K562 (cell line): ENCODE measurements at regions not wholly inside any gene's neighbourhood (a gene's known extent, or its start where the extent isn't known, plus 50 kb on each side); places are given as distances from the start of the nearest gene placed in this dataset.

Source experiments
- ATAC-seq: fragments of 200-7000 bp; cut with Tn5 transposase; 3 replicates; pipeline ENCODE4 v1.9.1; 2020; ENCODE audit warnings: moderate library complexity
- BruUV-seq: library from RNA; stranded (reverse); fragments of 400-500 nt; replicated peaks from 2 replicates; lab custom pipeline; 2021; lab: Mats Ljungman, UMichigan
- CTCF ChIA-PET: fragments of 300-600 bp; formaldehyde crosslinking; extraction: SDS; loops from one replicate; lab custom pipeline; 2021; ENCODE audit warnings: low intra/inter-chr PET ratio; lab: Yijun Ruan, JAX
- POLR2A ChIA-PET: fragments of 300-600, 350-650 bp; sonication (Branson Sonifier 250); formaldehyde crosslinking; extraction: SDS; loops from one replicate; lab custom pipeline; 2021; ENCODE audit warnings: antibody characterized with exemption, inconsistent platforms; lab: Yijun Ruan, JAX
- DNase-seq, 4 experiments: peaks; one replicate each; pipeline versions ENCODE4 v3.0.0 to v3.0.0-alpha.2; 2011 to 2018; ENCODE audit warnings: low spot score in 3 of 4, mixed read lengths in 3 of 4; ENCODE audit errors: extremely low read depth in 1 of 4
- FAIRE-seq: peaks from 2 replicates; lab custom pipeline; 2011; peaks lifted over from hg19 to GRCh38; lab: Jason Lieb, UNC
- H2AFZ ChIP-seq: 2 replicates; pipeline ENCODE4 v1.6.0; 2011; ENCODE audit warnings: low read depth, low read length, control low read depth, inconsistent platforms
- H3K27ac ChIP-seq: fragments of 200-600 bp; 3 replicates; pipeline ENCODE4 v1.8.0; 2011; ENCODE audit warnings: low read depth, mild to moderate bottlenecking, control low read depth, inconsistent platforms, low read length, moderate library complexity, mixed read lengths; ENCODE audit errors: extremely low read depth
- H3K27me3 ChIP-seq, 2 experiments: fragments of 300-600 bp in 1 of 2; 2 replicates in 1 of 2; 3 replicates in 1 of 2; pipeline versions ENCODE4 v1.6.0 to v1.8.0; 2011; ENCODE audit warnings: inconsistent platforms in 2 of 2, low read length in 2 of 2, mild to moderate bottlenecking in 1 of 2, mixed read lengths in 1 of 2, moderate library complexity in 1 of 2; ENCODE audit not compliant: control insufficient read depth in 2 of 2, insufficient read depth in 2 of 2
- H3K36me3 ChIP-seq: fragments of 300-600 bp; 3 replicates; pipeline ENCODE4 v1.8.0; 2011; ENCODE audit warnings: mild to moderate bottlenecking, low read length, inconsistent platforms; ENCODE audit not compliant: control insufficient read depth, insufficient read depth
- H3K4me1 ChIP-seq, 2 experiments: fragments of 200-600 bp in 1 of 2; replicated peaks in 1 of 2; 2 replicates in 1 of 2; 3 replicates in 1 of 2; pipeline versions ENCODE4 v1.5.1 to v1.8.0; 2011; ENCODE audit warnings: inconsistent platforms in 2 of 2, low read length in 2 of 2, mild to moderate bottlenecking in 1 of 2, mixed read lengths in 1 of 2, moderate library complexity in 1 of 2; ENCODE audit not compliant: control insufficient read depth in 2 of 2, insufficient read depth in 2 of 2
- H3K4me2 ChIP-seq: 2 replicates; pipeline ENCODE4 v1.6.1; 2011; ENCODE audit warnings: low read length, control low read depth, inconsistent platforms, mixed read lengths; ENCODE audit not compliant: insufficient read depth
- H3K4me3 ChIP-seq: fragments of 200-600 bp; sonication (generic), shearing (Covaris generic); 2 replicates; pipeline ENCODE4 v1.5.1; 2016; ENCODE audit warnings: control low read depth, inconsistent platforms
- H3K79me2 ChIP-seq: fragments of 200-600 bp; 3 replicates; pipeline ENCODE4 v1.8.0; 2011; ENCODE audit warnings: low read length, inconsistent platforms; ENCODE audit not compliant: control insufficient read depth, insufficient read depth
- H3K9ac ChIP-seq, 2 experiments: 2 replicates each; pipeline versions ENCODE4 v1.6.0 to v1.6.1; 2011; ENCODE audit warnings: low read depth in 2 of 2, low read length in 2 of 2, control low read depth in 1 of 2, inconsistent platforms in 1 of 2, mild to moderate bottlenecking in 1 of 2, mixed read lengths in 1 of 2; ENCODE audit not compliant: insufficient read depth in 1 of 2
- H3K9me1 ChIP-seq: one replicate; pipeline ENCODE4 v1.6.0; 2011; ENCODE audit warnings: inconsistent platforms, mild to moderate bottlenecking, low read length, moderate library complexity; ENCODE audit not compliant: control insufficient read depth, insufficient read depth
- H3K9me3 ChIP-seq: replicated peaks from 2 replicates; pipeline ENCODE4 v1.5.1; 2011; ENCODE audit warnings: low read depth, low read length, inconsistent platforms; ENCODE audit not compliant: control insufficient read depth, insufficient read depth
- H4K20me1 ChIP-seq: replicated peaks from 2 replicates; pipeline ENCODE4 v1.6.1; 2011; ENCODE audit warnings: low read length, inconsistent platforms, mixed read lengths; ENCODE audit not compliant: control insufficient read depth, insufficient read depth
- ARID3B ChIP-seq: fragments of 250-450 bp; sonication (Bioruptor Pico); IDR thresholded peaks from 2 replicates; pipeline ENCODE4 v1.4.0; 2020; ENCODE audit warnings: borderline replicate concordance
- CREBBP ChIP-seq: IDR thresholded peaks from one replicate; pipeline ENCODE4 v1.6.1; 2012; ENCODE audit warnings: low read depth, mild to moderate bottlenecking, control low read depth, inconsistent platforms, low read length
- HNRNPLL ChIP-seq: fragments of 200-400 bp; formaldehyde crosslinking; IDR thresholded peaks from 2 replicates; pipeline ENCODE4 v1.6.1; 2017; ENCODE audit warnings: low read length, low read depth, mild to moderate bottlenecking; ENCODE audit not compliant: poor library complexity, severe bottlenecking
- PHB2 ChIP-seq: fragments of 450-650 bp; IDR thresholded peaks from 2 replicates; pipeline ENCODE4 v1.6.1; 2017; ENCODE audit warnings: low read depth
- POLR2B ChIP-seq: fragments of 450-650 bp; IDR thresholded peaks from 2 replicates; pipeline ENCODE4 v1.6.1; 2018; ENCODE audit warnings: low read depth; ENCODE audit not compliant: partially characterized antibody
- RBFOX2 ChIP-seq: fragments of 200-400 bp; formaldehyde crosslinking; IDR thresholded peaks from 2 replicates; pipeline ENCODE4 v1.6.1; 2017; ENCODE audit warnings: low read depth, mild to moderate bottlenecking, low read length, moderate library complexity
- ZNF165 ChIP-seq: fragments of 250-450 bp; sonication (Bioruptor Pico); IDR thresholded peaks from 2 replicates; pipeline ENCODE4 v1.4.0; 2020; ENCODE audit warnings: borderline replicate concordance
- WGBS: fragments of 100-300 bp; shearing (Covaris generic); methylation state at CpG from one replicate; pipeline ENCODE4 v1.1.6; 2016; ENCODE audit warnings: low coverage, mixed read lengths; ENCODE audit not compliant: insufficient coverage; ENCODE audit errors: missing lambda C conversion rate; 5-methylcytosine and 5-hydroxymethylcytosine counted together
- in situ Hi-C: fragments of 300-500 bp; cut with MboI; formaldehyde crosslinking; loops from 4 replicates; pipeline ENCODE4 v1.15.0; 2018; ENCODE audit warnings: inconsistent platforms, mixed read lengths
- intact Hi-C: fragments of 100-400 bp; cut with micrococcal nuclease; formaldehyde crosslinking; loops from 2 replicates; pipeline ENCODE4 v1.14.2; 2022

- no peaks in the 10 kb centered on the region for H3K9me1 ChIP-seq
- no peak for TF ChIP-seq RBFOX2
- TF ChIP-seq CREBBP, result peak; percentile 22
- CTCF ChIA-PET, result no interaction called here
- H3K27ac ChIP-seq, result no peak overlapping the region
- in situ Hi-C loops, result no loop called here
- no peaks in the 10 kb centered on the region for H4K20me1 ChIP-seq
- intact Hi-C loops, result no loop called here
- H3K4me2 ChIP-seq, result no peak overlapping the region
- BruUV-seq, result no TSS peak
- no peak for FAIRE-seq
- no peak for ATAC-seq
- H3K4me3 ChIP-seq, result no peak overlapping the region
- POLR2A ChIA-PET, result no interaction called here
- 0% methylated on average over 6 of the region's 7 CpGs for WGBS
- no peaks in the 10 kb centered on the region for H3K9me3 ChIP-seq
- no peak overlapping the region for H2AFZ ChIP-seq
- no peak for DNase-seq
- peaks cover 0 to 2% of the 10 kb centered on the region in 2 experiments; a peak in 2 of 5 replicates for H3K27me3 ChIP-seq
- H3K4me1 ChIP-seq, result no peaks in the 10 kb centered on the region
- no peak overlapping the region for H3K9ac ChIP-seq
- H3K79me2 ChIP-seq, result no peaks in the 10 kb centered on the region
- no peaks in the 10 kb centered on the region for H3K36me3 ChIP-seq
Measured at GRCh38 chr14:97002454-97002853, 205.3 kb downstream of the VRK1 start.

GRCh38 chr14:97005934-97006333 lies 208.8 kb downstream of the VRK1 start:
- intact Hi-C loops, result no loop called here
- Histone ChIP-seq H3K27me3 (peaks cover 0 to 10% of the 10 kb centered on the region in 2 experiments; a peak in 2 of 5 replicates), H3K9me1 (no peaks in the 10 kb centered on the region), H3K4me3 (no peak overlapping the region), H3K4me1 (no peaks in the 10 kb centered on the region), H4K20me1 (no peaks in the 10 kb centered on the region), H2AFZ (no peak overlapping the region), H3K79me2 (no peaks in the 10 kb centered on the region), H3K27ac (no peak overlapping the region), H3K9me3 (no peaks in the 10 kb centered on the region), H3K4me2 (no peak overlapping the region), H3K9ac (no peak overlapping the region), H3K36me3 (no peaks in the 10 kb centered on the region)
- in situ Hi-C loops, result no loop called here
- BruUV-seq, result no TSS peak
- FAIRE-seq (no peak), ATAC-seq (no peak), DNase-seq (no peak)
- ChIA-PET POLR2A (interaction anchor here (0.6 kb wide), 1 partner anchor 264 kb away, joined by 6 read pairs; no protein-coding TSS in a partner anchor), CTCF (no interaction called here)
- WGBS, result 4% methylated on average over 7 of the region's 7 CpGs
- TF ChIP-seq ZNF165 (CRISPR knock-in tag) (no peak), ARID3B (CRISPR knock-in tag) (no peak), PHB2 (no peak), POLR2B (no peak), HNRNPLL (no peak)
